DND-41 (cell line): ENCODE measurements at regions not wholly inside any gene's neighbourhood (a gene's known extent, or its start where the extent isn't known, plus 50 kb on each side); places are given as distances from the start of the nearest gene placed in this dataset.

Experiments
- ATAC-seq: fragments of 200-7000 bp; cut with Tn5 transposase; 3 replicates; pipeline ENCODE4 v1.9.1; 2021; ENCODE audit warnings: low read depth; ENCODE audit not compliant: insufficient read depth
- DNase-seq: peaks from one replicate; pipeline ENCODE4 v3.0.0-alpha.2; 2020
- H2AFZ ChIP-seq: 2 replicates; pipeline ENCODE4 v1.6.0; 2012; ENCODE audit warnings: low read depth, low read length
- H3K27ac ChIP-seq: 2 replicates; pipeline ENCODE4 v1.5.1; 2012; ENCODE audit warnings: low read length, inconsistent platforms
- H3K27me3 ChIP-seq: fragments of 200-600 bp; sonication (generic); 2 replicates; pipeline ENCODE4 v1.6.0; 2012; ENCODE audit warnings: low read length, mild to moderate bottlenecking, inconsistent platforms; ENCODE audit not compliant: insufficient read depth, poor library complexity
- H3K36me3 ChIP-seq: 2 replicates; pipeline ENCODE4 v1.5.1; 2012; ENCODE audit warnings: low read length, inconsistent platforms; ENCODE audit not compliant: insufficient read depth
- H3K4me1 ChIP-seq: 2 replicates; pipeline ENCODE4 v1.5.1; 2012; ENCODE audit warnings: mild to moderate bottlenecking, low read length; ENCODE audit not compliant: insufficient read depth
- H3K4me2 ChIP-seq: 2 replicates; pipeline ENCODE4 v1.6.0; 2012; ENCODE audit warnings: mild to moderate bottlenecking, moderate library complexity, low read length, inconsistent platforms; ENCODE audit not compliant: insufficient read depth
- H3K4me3 ChIP-seq, 2 experiments: fragments of 200-600 bp in 1 of 2; shearing (Covaris generic) in 1 of 2; 2 replicates each; pipeline ENCODE4 v1.5.1; 2012 to 2016; ENCODE audit warnings: inconsistent platforms in 2 of 2, low read length in 2 of 2, mild to moderate bottlenecking in 2 of 2, low read depth in 1 of 2, moderate library complexity in 1 of 2
- H3K79me2 ChIP-seq: 2 replicates; pipeline ENCODE4 v1.6.0; 2012; ENCODE audit warnings: low read length, inconsistent platforms; ENCODE audit not compliant: insufficient read depth
- H3K9ac ChIP-seq: 2 replicates; pipeline ENCODE4 v1.6.0; 2012; ENCODE audit warnings: low read depth, mild to moderate bottlenecking, inconsistent platforms, low read length, moderate library complexity
- H3K9me3 ChIP-seq: 2 replicates; pipeline ENCODE4 v1.5.1; 2012; ENCODE audit warnings: low read length, moderate library complexity, mild to moderate bottlenecking, inconsistent platforms; ENCODE audit not compliant: insufficient read depth, severe bottlenecking
- H4K20me1 ChIP-seq: 2 replicates; pipeline ENCODE4 v1.6.0; 2012; ENCODE audit warnings: low read length; ENCODE audit not compliant: insufficient read depth
- EZH2 ChIP-seq: IDR thresholded peaks from 3 replicates; pipeline ENCODE4 v1.6.1; 2012; ENCODE audit warnings: borderline replicate concordance, low read depth, mild to moderate bottlenecking, moderate library complexity, low read length, inconsistent platforms; ENCODE audit not compliant: severe bottlenecking
- TF ChIP-seq, protein P1 (sequence below): IDR thresholded peaks from 2 replicates; pipeline ENCODE4 v1.5.1; 2012; ENCODE audit warnings: borderline replicate concordance, low read length, moderate library complexity, mild to moderate bottlenecking; ENCODE audit not compliant: poor library complexity, severe bottlenecking; ENCODE audit errors: extremely low read depth

DNA sequence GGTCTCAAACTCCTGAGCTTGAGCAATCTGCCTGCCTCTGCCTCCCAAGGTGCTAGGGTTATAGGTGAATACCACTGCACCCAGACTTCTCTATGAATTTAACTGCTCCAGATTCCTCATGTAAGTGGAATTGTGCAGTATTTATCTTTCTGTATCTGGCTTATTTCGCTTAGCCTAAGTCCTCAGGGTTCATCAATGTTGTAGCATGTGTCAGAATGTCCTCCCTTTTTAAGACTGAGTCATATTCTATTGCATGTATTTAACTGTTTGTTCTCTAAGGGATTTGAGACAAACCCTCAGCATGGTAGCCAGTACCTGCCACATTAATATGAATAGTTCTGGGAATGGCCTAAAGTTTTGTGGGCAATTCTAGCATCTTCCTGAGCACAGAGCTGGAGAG lies 53.9 kb upstream of the TUT7 start:
- H3K4me1 ChIP-seq: no peaks in the 10 kb centered on the region
- TF ChIP-seq, protein P1, sequence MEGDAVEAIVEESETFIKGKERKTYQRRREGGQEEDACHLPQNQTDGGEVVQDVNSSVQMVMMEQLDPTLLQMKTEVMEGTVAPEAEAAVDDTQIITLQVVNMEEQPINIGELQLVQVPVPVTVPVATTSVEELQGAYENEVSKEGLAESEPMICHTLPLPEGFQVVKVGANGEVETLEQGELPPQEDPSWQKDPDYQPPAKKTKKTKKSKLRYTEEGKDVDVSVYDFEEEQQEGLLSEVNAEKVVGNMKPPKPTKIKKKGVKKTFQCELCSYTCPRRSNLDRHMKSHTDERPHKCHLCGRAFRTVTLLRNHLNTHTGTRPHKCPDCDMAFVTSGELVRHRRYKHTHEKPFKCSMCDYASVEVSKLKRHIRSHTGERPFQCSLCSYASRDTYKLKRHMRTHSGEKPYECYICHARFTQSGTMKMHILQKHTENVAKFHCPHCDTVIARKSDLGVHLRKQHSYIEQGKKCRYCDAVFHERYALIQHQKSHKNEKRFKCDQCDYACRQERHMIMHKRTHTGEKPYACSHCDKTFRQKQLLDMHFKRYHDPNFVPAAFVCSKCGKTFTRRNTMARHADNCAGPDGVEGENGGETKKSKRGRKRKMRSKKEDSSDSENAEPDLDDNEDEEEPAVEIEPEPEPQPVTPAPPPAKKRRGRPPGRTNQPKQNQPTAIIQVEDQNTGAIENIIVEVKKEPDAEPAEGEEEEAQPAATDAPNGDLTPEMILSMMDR: no peak
- TF ChIP-seq EZH2: no peak
- no peaks in the 10 kb centered on the region for H3K9me3 ChIP-seq
- peaks cover 3% of the 10 kb centered on the region for H3K27me3 ChIP-seq
- ATAC-seq (no peak), DNase-seq (no peak)
- no peaks in the 10 kb centered on the region for H4K20me1 ChIP-seq
- H3K27ac ChIP-seq: no peak overlapping the region
- no peaks in the 10 kb centered on the region for H3K36me3 ChIP-seq
- no peaks in the 10 kb centered on the region for H3K79me2 ChIP-seq
- no peak overlapping the region for H3K9ac ChIP-seq
- H3K4me2 ChIP-seq: no peak overlapping the region
- no peak overlapping the region for H3K4me3 ChIP-seq
- no peak overlapping the region for H2AFZ ChIP-seq

DNA sequence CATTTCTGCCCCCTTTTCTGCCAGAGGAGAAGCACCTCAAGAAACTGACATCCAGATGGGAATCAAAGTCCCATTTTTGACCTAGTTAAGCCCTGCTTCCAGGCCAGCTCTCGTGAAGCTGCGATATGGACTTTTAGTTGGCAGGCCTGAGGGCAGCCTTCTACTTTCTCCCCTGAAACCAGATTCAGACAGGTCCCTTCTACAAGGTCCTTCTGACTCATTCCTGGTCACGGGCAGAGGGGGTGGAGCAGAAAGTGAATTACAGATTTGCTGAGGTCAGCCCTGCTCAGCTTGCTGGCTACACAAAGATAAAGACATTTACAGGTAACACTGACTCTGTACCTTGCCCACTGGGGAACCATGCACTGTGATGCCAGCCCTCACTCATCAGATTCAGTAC lies 52.8 kb upstream of the TUT7 start:
- H3K4me1 ChIP-seq: no peaks in the 10 kb centered on the region
- peaks cover 3% of the 10 kb centered on the region for H3K27me3 ChIP-seq
- no peak overlapping the region for H3K9ac ChIP-seq
- no peak overlapping the region for H3K4me3 ChIP-seq
- H2AFZ ChIP-seq: no peak overlapping the region
- H3K27ac ChIP-seq: no peak overlapping the region
- H4K20me1 ChIP-seq: no peaks in the 10 kb centered on the region
- no peak for TF ChIP-seq EZH2
- TF ChIP-seq, protein P1: no peak
- no peak for ATAC-seq
- H3K79me2 ChIP-seq: no peaks in the 10 kb centered on the region
- DNase-seq: no peak
- H3K9me3 ChIP-seq: no peaks in the 10 kb centered on the region
- H3K36me3 ChIP-seq: no peaks in the 10 kb centered on the region
- H3K4me2 ChIP-seq: no peak overlapping the region

DNA sequence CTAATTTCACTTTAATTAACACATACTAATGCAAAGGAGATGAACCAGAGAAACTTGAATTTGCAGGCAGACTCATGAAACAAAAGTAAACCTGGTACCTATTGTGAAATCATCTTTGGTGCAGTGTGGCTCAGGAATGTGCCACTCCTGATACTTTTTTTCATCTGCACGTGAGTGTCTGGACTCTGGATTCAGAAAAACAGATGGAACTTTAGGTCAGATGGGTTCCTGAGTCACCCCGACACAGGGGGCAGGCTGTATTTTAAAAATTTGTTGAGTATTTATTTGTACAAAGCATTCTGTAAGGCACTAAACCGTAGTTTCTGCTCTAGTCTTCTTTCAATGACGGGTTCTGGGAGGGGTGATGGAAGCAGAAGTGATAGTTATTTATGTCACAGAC lies 52.2 kb upstream of the TUT7 start:
- peaks cover 3% of the 10 kb centered on the region for H3K27me3 ChIP-seq
- no peak overlapping the region for H3K27ac ChIP-seq
- ATAC-seq: no peak

More for the DNA sequence above, 52.2 kb upstream of the TUT7 start:
- Histone ChIP-seq H3K4me2 (no peak overlapping the region), H4K20me1 (no peaks in the 10 kb centered on the region), H2AFZ (no peak overlapping the region), H3K4me1 (no peaks in the 10 kb centered on the region), H3K9me3 (no peaks in the 10 kb centered on the region), H3K79me2 (no peaks in the 10 kb centered on the region), H3K9ac (no peak overlapping the region), H3K36me3 (no peaks in the 10 kb centered on the region), H3K4me3 (no peak overlapping the region)
- no peak for TF ChIP-seq EZH2
- TF ChIP-seq, protein P1: no peak
- no peak for DNase-seq
